ENCODE measurements at regions not wholly inside any gene's neighbourhood (a gene's known extent, or its start where the extent isn't known, plus 50 kb on each side); places are given as distances from the start of the nearest gene placed in this dataset.
"Not testable (repeated sequence)": the region's sequence is repeated elsewhere in the genome, so short reads cannot be mapped to it uniquely, and the experiment has no call there.

DNA sequence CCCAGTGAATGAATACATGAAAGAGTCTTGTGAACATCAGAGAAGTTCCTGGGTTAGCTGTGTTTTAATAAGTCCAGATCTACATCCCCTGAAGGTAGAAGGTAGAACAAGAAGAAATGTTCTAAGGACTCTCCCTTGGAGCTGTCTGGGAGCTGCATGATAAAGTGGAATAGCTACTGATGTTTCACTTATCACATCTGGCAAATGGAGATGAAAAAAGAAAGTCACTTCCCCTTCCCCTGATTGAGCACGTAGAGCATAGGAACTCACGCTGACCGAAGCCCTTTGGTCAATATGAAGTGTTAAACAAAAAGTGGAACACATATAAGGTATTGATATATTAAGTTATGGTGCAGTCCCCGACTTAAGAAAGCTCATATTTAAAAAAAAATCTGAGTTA, 53.2 kb upstream of the PARP1 start:
- ChIA-PET POLR2A (no interaction called here), CTCF (no interaction called here)
- Mint-ChIP-seq H3K4me1 (ENCODE audit: low read depth) (peaks cover 4% of the 10 kb centered on the region), H3K27me3 (no peaks in the 10 kb centered on the region), H3K27ac (no peak overlapping the region), H3K4me3 (no peak overlapping the region), H3K9me3 (no peaks in the 10 kb centered on the region), H3K36me3 (no peaks in the 10 kb centered on the region)
- intact Hi-C loops (cut with micrococcal nuclease), result no loop called here
- DNase-seq, result no peak

DNA sequence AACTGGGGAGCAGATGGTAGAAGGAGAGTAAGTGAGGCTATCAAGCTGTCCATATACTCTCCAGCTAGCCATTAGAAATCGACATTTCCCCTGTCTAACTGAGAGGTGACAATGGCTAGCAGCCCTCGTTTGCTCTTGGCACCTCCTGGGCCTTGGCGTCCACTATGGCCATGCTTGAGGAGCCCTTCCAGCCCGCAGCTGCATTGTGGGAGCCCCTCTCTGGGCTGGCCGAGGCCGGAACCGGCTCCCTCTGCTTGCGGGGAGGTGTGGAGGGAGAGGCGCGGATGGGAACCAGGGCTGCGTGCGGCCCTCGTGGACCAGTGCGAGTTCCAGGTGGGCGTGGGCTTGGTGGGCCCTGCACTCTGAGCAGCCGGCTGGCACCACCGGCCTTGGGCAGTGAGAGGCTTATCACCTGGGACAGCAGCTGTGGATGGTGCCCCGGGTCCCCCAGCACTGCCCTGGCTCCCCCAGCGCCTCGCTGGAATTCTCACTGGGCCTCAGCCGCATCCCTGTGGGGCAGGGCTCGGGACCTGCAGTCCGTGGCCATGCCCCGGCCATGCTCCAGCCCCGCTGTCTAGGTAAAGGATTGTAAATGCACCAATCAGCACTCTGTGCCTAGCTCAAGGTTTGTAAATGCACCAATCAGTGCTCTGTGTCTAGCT, 56.2 kb upstream of the PARP1 start:
- H3K9me3 Mint-ChIP-seq, result no peaks in the 10 kb centered on the region
- no peak for DNase-seq
- H3K4me1 Mint-ChIP-seq (ENCODE audit: low read depth), result no peaks in the 10 kb centered on the region
- intact Hi-C loops (cut with micrococcal nuclease), result no loop called here
- POLR2A ChIA-PET, result no interaction called here
- H3K27ac Mint-ChIP-seq, result no peak overlapping the region
- no peaks in the 10 kb centered on the region for H3K36me3 Mint-ChIP-seq
- CTCF ChIA-PET, result no interaction called here
- no peak overlapping the region for H3K4me3 Mint-ChIP-seq
- peaks cover 9% of the 10 kb centered on the region for H3K27me3 Mint-ChIP-seq

DNA sequence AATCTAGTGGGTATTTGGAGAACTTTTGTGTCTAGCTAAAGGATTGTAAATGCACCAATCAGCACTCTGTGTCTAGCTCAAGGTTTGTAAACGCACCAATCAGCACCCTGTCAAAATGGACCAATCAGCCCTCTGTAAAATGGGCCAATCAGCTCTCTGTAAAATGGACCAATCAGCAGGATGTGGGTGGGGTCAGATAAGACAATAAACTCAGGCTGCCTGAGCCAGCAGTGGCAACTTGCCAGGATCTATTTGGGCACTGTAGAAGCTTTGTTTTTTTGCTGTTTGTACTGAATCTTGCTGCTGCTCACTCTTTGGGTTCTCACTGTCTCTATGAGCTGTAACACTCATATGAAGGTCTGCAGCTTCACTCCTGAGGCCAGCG, 56.7 kb upstream of the PARP1 start:
- H3K9me3 Mint-ChIP-seq; DNase-seq; intact Hi-C loops (cut with micrococcal nuclease); POLR2A ChIA-PET; CTCF ChIA-PET; H3K36me3 Mint-ChIP-seq; H3K27ac Mint-ChIP-seq; H3K4me3 Mint-ChIP-seq; H3K4me1 Mint-ChIP-seq (ENCODE audit: low read depth); H3K27me3 Mint-ChIP-seq: not testable (repeated sequence)

DNA sequence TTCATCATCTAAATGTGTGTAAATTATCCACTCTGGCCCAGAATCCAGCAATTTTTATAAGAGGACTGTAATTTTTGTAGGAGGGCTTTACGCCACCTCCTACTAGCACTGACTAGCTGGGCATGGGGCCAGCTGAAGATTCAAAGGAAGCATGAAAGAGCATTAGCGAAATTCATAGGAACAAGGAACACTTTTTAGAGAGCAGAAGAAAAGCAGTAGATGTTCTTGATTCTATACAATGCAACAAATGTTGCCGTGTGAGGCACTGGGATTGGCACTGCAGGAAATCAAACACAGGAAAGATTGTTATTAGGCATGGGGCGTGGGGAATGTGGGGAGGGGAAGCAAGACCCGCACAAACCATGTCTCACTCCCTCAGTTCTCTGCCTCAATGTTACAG, 58.4 kb upstream of the PARP1 start:
- H3K36me3 Mint-ChIP-seq, result no peaks in the 10 kb centered on the region
- H3K9me3 Mint-ChIP-seq, result no peaks in the 10 kb centered on the region
- H3K27ac Mint-ChIP-seq, result no peak overlapping the region
- DNase-seq, result no peak
- CTCF ChIA-PET, result no interaction called here
- peaks cover 9% of the 10 kb centered on the region for H3K27me3 Mint-ChIP-seq
- H3K4me3 Mint-ChIP-seq, result no peak overlapping the region
- no peaks in the 10 kb centered on the region for H3K4me1 Mint-ChIP-seq (ENCODE audit: low read depth)
- intact Hi-C loops (cut with micrococcal nuclease), result no loop called here
- POLR2A ChIA-PET, result no interaction called here

DNA sequence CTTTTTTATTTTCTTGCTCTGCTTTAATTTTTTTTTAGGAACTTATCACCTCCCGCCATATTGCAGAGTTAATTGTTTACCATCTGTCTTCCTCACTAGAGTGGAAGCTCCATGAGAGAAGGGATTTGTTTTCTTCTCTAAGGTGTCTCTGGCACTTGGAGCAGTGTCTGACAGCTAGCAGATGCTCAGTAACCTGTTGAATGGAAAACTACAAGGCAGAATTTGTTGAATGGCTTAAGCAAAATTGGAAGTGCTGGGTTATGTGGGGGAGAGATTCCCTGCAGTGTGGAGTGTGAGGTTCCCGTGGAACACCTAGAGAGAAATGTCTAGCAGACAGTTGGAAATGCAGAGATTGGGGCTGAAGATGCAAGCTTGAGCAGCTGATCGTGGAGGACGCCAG, 59.5 kb upstream of the PARP1 start:
- no peak for DNase-seq
- Mint-ChIP-seq H3K27me3 (peaks cover 9% of the 10 kb centered on the region), H3K36me3 (no peaks in the 10 kb centered on the region), H3K4me1 (ENCODE audit: low read depth) (no peaks in the 10 kb centered on the region), H3K4me3 (no peak overlapping the region), H3K9me3 (no peaks in the 10 kb centered on the region), H3K27ac (no peak overlapping the region)
- intact Hi-C loops (cut with micrococcal nuclease), result no loop called here
- CTCF ChIA-PET, result interaction anchor here (0.5 to 1.0 kb wide), 2 partner anchors 36 to 118 kb away, joined by 3 read pairs; no protein-coding TSS in a partner anchor
- POLR2A ChIA-PET, result no interaction called here

DNA sequence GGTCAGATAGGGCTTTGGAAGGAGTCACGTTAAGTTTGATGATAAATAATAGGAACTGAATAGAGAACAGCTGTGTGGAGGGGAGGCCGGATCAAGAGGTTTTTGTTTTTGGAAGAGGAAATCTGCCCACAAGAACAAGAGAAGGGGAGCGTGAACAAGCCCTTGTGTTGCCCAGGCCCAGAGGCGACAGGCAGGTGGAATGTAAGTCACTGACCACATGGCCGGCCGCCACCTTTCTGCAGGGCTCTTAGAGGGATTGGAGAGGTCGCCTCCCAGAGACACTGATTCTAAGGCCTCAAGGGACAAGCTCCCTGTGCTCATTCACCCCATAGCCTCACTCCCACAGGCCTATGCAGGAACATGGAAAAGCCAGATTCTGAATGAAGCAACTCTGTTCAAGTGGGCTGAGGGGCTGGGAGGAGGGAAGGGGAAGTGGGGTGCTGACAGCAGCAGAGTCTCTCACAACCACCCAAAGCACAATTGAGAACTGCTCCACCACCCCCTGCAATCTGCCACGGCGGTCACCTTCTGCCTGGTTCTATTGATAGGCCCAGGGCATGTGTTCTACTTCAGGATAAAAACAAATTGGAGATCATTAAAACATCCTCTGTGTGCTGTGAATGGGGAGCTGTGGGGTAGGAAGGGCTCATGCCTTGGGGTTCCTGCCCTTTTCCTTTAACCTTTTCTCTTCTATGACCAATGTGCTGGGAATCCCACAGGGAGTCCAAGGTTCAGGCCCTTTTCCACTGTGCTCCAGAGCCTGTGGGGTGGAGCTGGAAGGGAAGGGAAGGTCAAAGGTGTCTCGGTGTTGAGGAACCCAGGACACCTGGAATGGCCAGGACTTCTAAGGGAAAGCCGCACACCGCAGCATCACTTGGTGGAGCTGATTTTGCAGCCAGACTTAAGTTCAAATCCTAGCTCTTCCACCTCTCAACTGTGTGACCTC, 63.3 kb upstream of the PARP1 start:
- CTCF ChIA-PET, result no interaction called here
- Mint-ChIP-seq H3K27me3 (peaks cover 11% of the 10 kb centered on the region), H3K9me3 (no peaks in the 10 kb centered on the region), H3K4me1 (ENCODE audit: low read depth) (no peaks in the 10 kb centered on the region), H3K36me3 (no peaks in the 10 kb centered on the region), H3K4me3 (no peak overlapping the region), H3K27ac (no peak overlapping the region)
- POLR2A ChIA-PET, result no interaction called here
- intact Hi-C loops (cut with micrococcal nuclease), result no loop called here
- DNase-seq, result no peak

DNA sequence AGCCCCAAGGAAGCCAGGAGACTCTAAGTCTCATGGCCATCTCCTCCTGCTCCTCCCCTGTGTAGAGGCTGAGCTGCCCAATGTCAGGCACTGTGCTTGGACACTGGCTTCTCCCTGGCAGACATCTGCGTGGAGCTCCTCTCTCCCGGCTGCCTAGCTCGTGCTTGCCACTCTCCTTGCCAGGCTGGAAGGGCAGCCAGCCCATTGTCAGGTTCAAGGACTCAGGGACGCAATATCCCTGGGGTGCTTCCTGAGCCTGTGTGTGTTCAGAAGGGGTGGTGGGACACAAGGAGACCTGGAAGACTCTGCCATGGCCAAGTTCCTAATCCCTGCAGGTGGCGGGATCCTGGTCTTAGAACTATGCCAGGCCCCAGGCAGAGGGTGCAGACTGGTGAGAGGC, 65.4 kb upstream of the PARP1 start:
- Mint-ChIP-seq H3K36me3 (no peaks in the 10 kb centered on the region), H3K27ac (no peak overlapping the region), H3K27me3 (peaks cover 2% of the 10 kb centered on the region), H3K4me3 (no peak overlapping the region), H3K4me1 (ENCODE audit: low read depth) (no peaks in the 10 kb centered on the region), H3K9me3 (no peaks in the 10 kb centered on the region)
- intact Hi-C loops (cut with micrococcal nuclease), result no loop called here
- POLR2A ChIA-PET, result no interaction called here
- DNase-seq, result no peak
- CTCF ChIA-PET, result no interaction called here

DNA sequence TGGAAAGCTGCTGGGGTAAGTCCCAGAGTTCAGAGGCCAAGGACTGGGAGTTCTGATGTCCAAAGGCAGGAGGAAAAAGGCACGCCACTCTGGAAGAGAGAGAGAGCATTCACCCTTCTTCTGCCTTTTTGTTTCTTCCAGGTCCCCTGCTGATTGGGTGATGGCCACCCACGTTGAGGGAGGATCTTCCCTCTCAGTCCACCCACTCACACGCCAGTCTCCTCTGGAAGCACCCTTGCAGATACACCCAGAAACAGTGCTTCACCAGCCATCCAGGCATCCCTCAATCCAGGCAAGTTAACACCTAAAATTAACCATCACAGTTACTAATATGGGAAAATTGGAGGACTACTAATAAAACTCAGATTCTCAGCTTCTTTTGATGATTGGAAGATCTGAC, 66.1 kb upstream of the PARP1 start:
- POLR2A ChIA-PET, result no interaction called here
- H3K4me1 Mint-ChIP-seq (ENCODE audit: low read depth), result no peaks in the 10 kb centered on the region
- H3K36me3 Mint-ChIP-seq, result no peaks in the 10 kb centered on the region
- DNase-seq, result no peak
- intact Hi-C loops (cut with micrococcal nuclease), result no loop called here
- H3K27me3 Mint-ChIP-seq, result peaks cover 2% of the 10 kb centered on the region
- CTCF ChIA-PET, result interaction anchor here (0.5 to 1.7 kb wide), 2 partner anchors 66 to 639 kb away, joined by 3 to 4 read pairs; partner anchors contain the start of gene PARP1
- H3K27ac Mint-ChIP-seq, result no peak overlapping the region
- H3K9me3 Mint-ChIP-seq, result no peaks in the 10 kb centered on the region
- H3K4me3 Mint-ChIP-seq, result no peak overlapping the region

DNA sequence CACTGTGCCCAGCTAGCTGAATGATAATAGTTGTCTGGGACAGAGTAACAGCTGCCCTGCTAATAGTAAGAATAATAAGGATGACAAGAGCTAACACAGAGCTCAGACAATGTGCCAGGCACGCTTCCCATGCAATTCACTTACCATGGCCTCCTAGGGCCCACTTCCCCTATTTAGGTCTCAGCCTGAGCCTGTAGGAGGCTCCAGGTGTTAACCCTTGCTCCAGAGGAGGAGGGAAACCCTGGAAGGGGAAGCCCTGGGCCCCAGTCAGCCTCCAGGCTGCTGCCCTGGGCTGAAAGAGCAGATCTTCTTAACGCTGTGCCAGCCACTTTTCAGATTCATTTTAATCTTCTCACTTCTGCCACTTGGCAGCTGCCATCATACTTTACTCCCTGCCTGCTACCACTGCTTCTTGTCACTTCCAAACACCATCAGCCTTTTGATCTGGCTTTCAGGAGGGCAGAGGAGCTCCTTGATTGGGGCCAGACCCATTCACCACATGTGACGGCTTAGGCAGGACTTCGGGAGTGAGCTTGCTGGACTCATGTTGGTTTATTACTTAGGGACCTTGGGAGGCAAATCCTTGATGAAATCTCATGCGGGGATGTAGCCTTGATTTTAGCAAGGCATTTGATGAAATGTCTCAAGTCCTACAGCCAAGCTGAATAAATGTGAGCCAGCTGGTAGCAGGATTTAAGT, 66.7 kb upstream of the PARP1 start:
- ChIA-PET POLR2A (no interaction called here), CTCF (interaction anchor here (0.5 to 1.7 kb wide), 2 partner anchors 67 to 70 kb away, joined by 3 to 4 read pairs; partner anchors contain the start of gene PARP1)
- H3K9me3 Mint-ChIP-seq, result no peaks in the 10 kb centered on the region
- H3K4me1 Mint-ChIP-seq (ENCODE audit: low read depth), result no peaks in the 10 kb centered on the region
- H3K27ac Mint-ChIP-seq, result no peak overlapping the region
- no peak overlapping the region for H3K4me3 Mint-ChIP-seq
- intact Hi-C loops (cut with micrococcal nuclease), result no loop called here
- H3K27me3 Mint-ChIP-seq, result peaks cover 2% of the 10 kb centered on the region
- DNase-seq, result no peak
- no peaks in the 10 kb centered on the region for H3K36me3 Mint-ChIP-seq

DNA sequence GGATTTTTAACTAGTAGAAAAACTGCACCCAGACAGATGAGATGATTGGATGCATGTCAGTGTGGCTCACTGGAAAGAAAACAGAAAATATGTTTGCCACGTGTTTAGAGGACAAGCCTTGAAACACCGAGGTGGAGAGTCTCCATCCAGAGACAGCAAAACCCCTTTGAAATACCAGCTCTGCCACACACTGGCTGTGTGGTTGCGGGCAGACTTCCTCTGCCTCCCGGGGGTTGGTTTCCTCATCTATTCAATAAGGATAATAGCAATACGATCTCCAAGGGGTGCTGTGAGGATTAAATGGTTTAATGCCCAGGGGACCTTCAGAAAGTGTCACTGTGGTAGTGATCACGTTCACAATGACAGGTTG, 67.2 kb upstream of the PARP1 start:
- Mint-ChIP-seq H3K36me3 (no peaks in the 10 kb centered on the region), H3K9me3 (no peaks in the 10 kb centered on the region), H3K27me3 (peaks cover 2% of the 10 kb centered on the region), H3K27ac (no peak overlapping the region), H3K4me1 (ENCODE audit: low read depth) (no peaks in the 10 kb centered on the region), H3K4me3 (no peak overlapping the region)
- CTCF ChIA-PET, result interaction anchor here (1.7 kb wide), 1 partner anchor 67 kb away, joined by 4 read pairs; the partner anchor contains the start of gene PARP1
- intact Hi-C loops (cut with micrococcal nuclease), result no loop called here
- POLR2A ChIA-PET, result no interaction called here
- no peak for DNase-seq

DNA sequence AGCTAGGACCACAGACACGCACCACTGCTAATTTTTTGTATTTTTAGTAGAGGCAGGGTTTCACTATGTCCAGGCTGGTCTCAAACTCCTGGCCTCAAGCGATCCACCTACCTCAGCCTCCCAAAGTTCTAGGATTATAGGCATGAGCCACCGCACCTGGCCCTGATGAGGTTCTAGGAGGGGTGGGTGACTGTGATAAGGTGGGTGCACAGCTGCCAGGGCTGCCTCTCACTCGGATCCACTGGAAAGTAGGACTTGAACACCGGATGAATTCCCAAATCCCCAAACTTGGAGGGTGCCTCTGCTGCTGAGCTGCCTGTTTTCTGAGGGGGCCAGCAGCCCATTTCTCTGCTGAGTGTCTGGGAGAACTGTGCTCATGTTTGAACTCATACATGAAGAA, 68.2 kb upstream of the PARP1 start:
- no peak for DNase-seq
- Mint-ChIP-seq H3K27me3 (peaks cover 2% of the 10 kb centered on the region), H3K4me3 (no peak overlapping the region), H3K27ac (no peak overlapping the region), H3K9me3 (no peaks in the 10 kb centered on the region), H3K36me3 (no peaks in the 10 kb centered on the region), H3K4me1 (ENCODE audit: low read depth) (no peaks in the 10 kb centered on the region)
- ChIA-PET CTCF (interaction anchor here (0.6 to 0.9 kb wide), 2 partner anchors 68 to 69 kb away, joined by 3 to 4 read pairs; partner anchors contain the start of gene PARP1), POLR2A (no interaction called here)
- intact Hi-C loops (cut with micrococcal nuclease), result no loop called here

DNA sequence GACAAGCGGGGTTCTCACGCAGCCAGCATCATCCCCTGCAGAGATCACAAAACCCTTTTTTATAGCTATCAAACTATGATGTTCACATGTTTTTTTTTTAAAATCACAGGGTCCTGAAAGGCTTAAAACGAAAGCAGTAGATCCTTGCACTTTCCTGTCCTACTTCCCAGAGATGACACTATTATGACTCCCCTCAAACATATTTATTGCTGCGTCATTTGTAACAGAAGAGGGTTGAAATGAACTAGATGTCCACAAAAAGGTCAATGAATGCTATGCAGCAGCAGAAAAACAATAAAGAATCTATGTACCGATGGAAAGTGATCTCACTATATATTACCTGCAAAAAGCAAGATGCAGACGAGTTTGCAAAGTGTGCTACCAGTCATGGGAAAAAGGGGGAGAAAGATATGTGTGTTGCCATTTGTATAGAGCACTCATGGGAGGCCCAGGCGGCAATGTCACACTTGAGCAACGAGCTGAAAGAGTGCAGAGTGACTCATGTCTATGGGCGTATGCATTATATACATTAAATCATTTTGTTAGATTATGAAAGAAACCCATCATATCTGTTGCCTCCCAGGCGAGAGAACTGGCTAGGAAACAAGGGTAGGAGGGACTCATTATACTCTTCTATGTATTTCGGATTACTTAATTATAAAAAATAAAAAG, 68.9 kb upstream of the PARP1 start:
- Mint-ChIP-seq H3K27ac (no peak overlapping the region), H3K27me3 (peaks cover 2% of the 10 kb centered on the region), H3K4me3 (no peak overlapping the region), H3K4me1 (ENCODE audit: low read depth) (no peaks in the 10 kb centered on the region), H3K36me3 (no peaks in the 10 kb centered on the region), H3K9me3 (no peaks in the 10 kb centered on the region)
- CTCF ChIA-PET, result interaction anchor here (0.6 to 0.9 kb wide), 2 partner anchors 68 to 70 kb away, joined by 3 to 4 read pairs; partner anchors contain the start of gene PARP1
- POLR2A ChIA-PET, result no interaction called here
- DNase-seq, result no peak
- intact Hi-C loops (cut with micrococcal nuclease), result no loop called here
